ENCODE measurements at regions not wholly inside any gene's neighbourhood (a gene's known extent, or its start where the extent isn't known, plus 50 kb on each side); places are given as distances from the start of the nearest gene placed in this dataset.

- TF ChIP-seq CTCF (IDR thresholded peaks at IDR 0.05) (no peak), POLR2A (IDR thresholded peaks at IDR 0.05) (no peak)
Observed at GRCh38 chr3:193960487-193961274, 175.3 kb upstream of the HES1 start.

All from esophagus squamous epithelium (tissue), 4 donors.